Activated CD4-positive, alpha-beta T cell treated with anti-CD3 and anti-CD28 coated beads for 1 hour (primary cell): ENCODE measurements at regions not wholly inside any gene's neighbourhood (a gene's known extent, or its start where the extent isn't known, plus 50 kb on each side); places are given as distances from the start of the nearest gene placed in this dataset.

Source experiments
- DNase-seq: peaks from one replicate; pipeline ENCODE4 v3.0.0-alpha.2; 2020

- no peak for DNase-seq
Observed at GRCh38 chr3:71885006-71885405, 100.1 kb upstream of the PROK2 start.

- DNase-seq: no peak
Observed at GRCh38 chr3:71881732-71882131, 96.8 kb upstream of the PROK2 start.

- DNase-seq: no peak
Observed at GRCh38 chr3:71881041-71881440, 96.1 kb upstream of the PROK2 start.

- DNase-seq: no peak
Observed at GRCh38 chr3:71879089-71879488, 94.1 kb upstream of the PROK2 start.

- DNase-seq: no peak
Observed at GRCh38 chr3:71876135-71877105, 91.5 kb upstream of the PROK2 start.

GRCh38 chr3:71875461-71875947 is 90.6 kb upstream of the PROK2 start:
- DNase-seq: peak; percentile 62

GRCh38 chr3:71874618-71875017 is 89.7 kb upstream of the PROK2 start:
- no peak for DNase-seq

- no peak for DNase-seq
Observed at GRCh38 chr3:71873093-71873611, 88.2 kb upstream of the PROK2 start.

GRCh38 chr3:71872256-71872655 is 87.3 kb upstream of the PROK2 start:
- DNase-seq: no peak

- DNase-seq: no peak
Observed at GRCh38 chr3:71870966-71871512, 86.1 kb upstream of the PROK2 start.

GRCh38 chr3:71868876-71869275 is 83.9 kb upstream of the PROK2 start:
- no peak for DNase-seq

- no peak for DNase-seq
Observed at GRCh38 chr3:71865727-71866126, 80.8 kb upstream of the PROK2 start.

GRCh38 chr3:71863563-71864190 is 78.7 kb upstream of the PROK2 start:
- DNase-seq: no peak

GRCh38 chr3:71862371-71863140 is 77.6 kb upstream of the PROK2 start:
- DNase-seq: no peak

GRCh38 chr3:71859123-71859519 is 74.2 kb upstream of the PROK2 start:
- DNase-seq: no peak

- no peak for DNase-seq
Observed at GRCh38 chr3:71858503-71859122, 73.7 kb upstream of the PROK2 start.

GRCh38 chr3:71857956-71858355 is 73.0 kb upstream of the PROK2 start:
- DNase-seq: no peak

GRCh38 chr3:71854706-71855105 is 69.8 kb upstream of the PROK2 start:
- DNase-seq: no peak

GRCh38 chr3:71854096-71854495 is 69.1 kb upstream of the PROK2 start:
- no peak for DNase-seq

- DNase-seq: no peak
Observed at GRCh38 chr3:71851878-71852277, 66.9 kb upstream of the PROK2 start.

- no peak for DNase-seq
Observed at GRCh38 chr3:71850654-71851053, 65.7 kb upstream of the PROK2 start.

- DNase-seq: no peak
Observed at GRCh38 chr3:71849681-71850080, 64.7 kb upstream of the PROK2 start.
